Transverse colon (tissue), 3 donors: ENCODE measurements at regions not wholly inside any gene's neighbourhood (a gene's known extent, or its start where the extent isn't known, plus 50 kb on each side); places are given as distances from the start of the nearest gene placed in this dataset.

Experiments used
- CTCF ChIP-seq, 5 experiments: fragments of 200-600 bp in 3 of 5; fragments of 450-650 bp in 2 of 5; sonication (generic) in 3 of 5; IDR thresholded peaks; 1 replicate in 2 of 5; 2 replicates in 3 of 5; pipeline ENCODE4 v1.5.1; 2016 to 2017; ENCODE audit warnings: antibody characterized with exemption in 5 of 5, inconsistent platforms in 3 of 5, mild to moderate bottlenecking in 2 of 5, moderate library complexity in 1 of 5
- EP300 ChIP-seq: sonication (generic); formaldehyde crosslinking; IDR thresholded peaks from one replicate; pipeline ENCODE4 v1.6.1; 2017; ENCODE audit warnings: antibody characterized with exemption, low read depth

GRCh38 chr14:98871796-98872195, 400.2 kb downstream of the BCL11B start:
- TF ChIP-seq EP300 (no peak), CTCF (IDR thresholded peaks at IDR 0.05) (no peak)
